ENCODE measurements at regions not wholly inside any gene's neighbourhood (a gene's known extent, or its start where the extent isn't known, plus 50 kb on each side); places are given as distances from the start of the nearest gene placed in this dataset.

DNA sequence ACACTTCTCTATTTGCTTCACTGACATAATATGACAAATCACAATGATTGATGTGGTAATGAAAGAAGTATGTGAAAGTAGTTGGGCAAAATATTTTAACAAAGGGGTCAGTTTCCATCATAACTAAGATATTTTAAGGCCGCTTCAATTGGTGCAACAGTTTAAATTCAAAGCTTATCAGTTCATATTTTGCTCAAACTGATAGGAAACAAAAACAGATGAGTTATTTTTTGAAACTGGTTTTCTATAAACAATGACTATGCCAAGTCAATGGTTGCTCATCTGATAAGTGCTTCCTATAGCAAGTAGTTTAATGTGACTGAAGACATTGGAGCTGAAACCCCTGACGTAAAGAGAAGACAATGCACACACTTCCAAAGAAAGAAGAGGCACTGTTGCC is 1290.7 kb downstream of the SUCLG1 start:
- no peak for TF ChIP-seq EZH2 (IDR thresholded peaks at IDR 0.05)
- TF ChIP-seq POLR2AphosphoS5 (IDR thresholded peaks at IDR 0.05; ENCODE audit: borderline replicate concordance, low read depth, low read length) = no peak

All from SK-N-MC (cell line).